ENCODE measurements at regions not wholly inside any gene's neighbourhood (a gene's known extent, or its start where the extent isn't known, plus 50 kb on each side); places are given as distances from the start of the nearest gene placed in this dataset.
A peak's percentile ranks its signal among the peaks of the same experiment; 100 is the strongest.

DNA sequence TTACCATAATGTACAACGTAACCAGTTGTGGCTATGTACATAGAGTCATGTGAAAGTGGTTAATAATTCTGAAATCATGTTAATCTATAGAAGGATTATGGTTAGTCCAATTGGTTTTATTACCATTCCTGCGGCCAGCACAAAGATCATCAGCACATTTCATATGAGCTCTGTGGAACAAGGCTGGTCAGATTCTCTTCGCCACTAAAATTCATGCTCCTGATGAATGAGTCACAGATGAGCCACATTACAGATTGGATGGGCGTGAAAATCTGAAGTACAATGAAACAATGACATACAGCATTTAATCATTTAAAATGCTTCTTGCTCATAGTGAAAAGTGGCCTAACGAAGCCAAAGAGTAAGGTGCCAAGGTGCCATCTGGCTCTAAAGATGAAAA is 716.2 kb upstream of the PHF14 start:
- DNase-seq (ENCODE audit: low spot score): no peak

DNA sequence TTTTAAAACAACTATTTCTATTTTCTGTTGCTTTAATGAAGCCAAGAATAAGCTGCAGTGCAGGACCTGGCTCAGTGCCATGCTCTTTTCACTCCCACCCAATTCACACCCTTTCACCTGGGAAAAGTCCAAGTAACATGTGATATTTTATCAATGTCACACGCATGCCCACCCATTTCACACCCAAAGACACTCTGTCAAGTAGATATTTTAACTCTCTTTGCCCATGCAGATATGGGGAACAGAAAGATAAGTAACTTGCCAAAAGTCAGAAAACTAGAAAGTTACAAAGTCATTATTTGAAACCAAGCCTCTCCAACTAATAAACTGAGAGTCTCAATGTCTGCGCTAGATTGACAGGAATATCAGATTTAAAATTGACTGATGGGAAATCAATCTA is 706.7 kb upstream of the PHF14 start:
- no peak for DNase-seq (ENCODE audit: low spot score)

DNA sequence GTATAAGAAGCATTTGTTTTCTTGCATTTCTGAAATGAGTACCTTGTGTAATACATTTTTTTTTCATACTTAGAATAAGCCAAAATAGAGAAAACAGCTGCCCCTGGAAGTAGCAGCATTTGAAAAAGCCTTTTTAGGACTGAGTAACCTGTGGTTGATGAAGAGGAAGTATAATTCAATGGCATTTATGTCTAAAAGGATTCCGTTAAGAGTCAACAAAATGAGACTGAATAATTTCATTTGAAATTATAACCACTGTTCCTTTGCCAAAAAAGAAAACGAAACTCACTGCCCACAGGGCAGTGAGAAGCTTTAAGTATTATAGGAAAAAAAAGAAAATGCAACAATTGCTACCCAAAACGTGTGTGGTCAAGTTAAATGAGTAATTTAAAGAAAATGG is 705.6 kb upstream of the PHF14 start:
- no peak for DNase-seq (ENCODE audit: low spot score)

DNA sequence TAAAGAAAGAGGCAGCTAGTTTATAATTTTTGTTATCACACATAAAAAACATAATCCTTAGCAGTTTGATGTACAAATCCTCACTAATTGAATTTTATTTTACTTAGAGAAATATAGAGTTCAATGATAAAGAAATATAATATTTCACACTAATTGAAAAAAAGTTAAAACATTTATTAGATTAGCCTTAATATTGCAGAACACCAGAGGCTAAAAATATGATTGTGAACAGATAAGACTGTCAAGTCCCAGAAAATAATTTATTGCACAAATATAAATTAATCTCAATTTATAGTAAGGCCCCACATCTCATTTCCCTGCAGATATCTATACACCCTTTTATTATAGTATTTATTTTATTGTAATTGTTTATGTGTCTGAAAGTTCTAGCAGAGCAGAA is 690.8 kb upstream of the PHF14 start:
- no peak for DNase-seq (ENCODE audit: low spot score)

DNA sequence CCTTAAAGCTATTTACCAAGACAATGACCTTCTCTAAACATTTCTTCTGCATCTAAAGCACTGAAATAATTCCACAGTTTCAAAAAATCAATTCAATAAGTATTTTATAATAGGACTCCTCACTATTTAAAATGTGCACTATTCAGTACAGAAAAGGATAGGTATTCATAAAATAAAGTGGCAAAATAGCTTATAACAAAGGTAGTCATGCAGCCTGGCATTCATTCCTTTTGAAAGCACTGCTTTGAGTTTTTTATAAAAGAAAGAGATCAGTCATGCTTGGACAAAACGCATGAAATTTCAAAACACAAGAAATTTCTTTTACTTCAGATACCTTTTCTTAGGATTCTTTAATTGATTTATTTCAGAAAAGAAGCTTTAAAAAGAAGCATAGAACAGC is 689.7 kb upstream of the PHF14 start:
- DNase-seq (ENCODE audit: low spot score): no peak

DNA sequence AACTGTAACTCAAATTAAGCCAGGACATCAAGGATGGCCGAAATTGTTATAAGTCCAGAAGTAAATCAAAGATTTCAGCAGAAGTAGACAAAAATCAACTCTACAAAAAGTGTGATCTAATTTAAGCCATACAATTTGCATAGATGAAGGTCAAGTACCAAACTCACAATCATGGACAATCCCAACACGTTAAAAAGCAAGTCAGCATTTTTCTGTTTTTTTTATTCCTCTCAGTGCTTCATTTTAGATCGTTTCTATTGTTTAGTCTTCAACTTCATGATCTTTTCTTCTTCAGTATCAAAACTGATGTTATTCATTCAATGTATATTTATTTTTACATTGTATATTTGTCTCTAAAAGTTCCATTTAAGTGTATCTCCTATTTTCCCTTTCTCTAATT is 674.3 kb upstream of the PHF14 start:
- no peak for DNase-seq (ENCODE audit: low spot score)

DNA sequence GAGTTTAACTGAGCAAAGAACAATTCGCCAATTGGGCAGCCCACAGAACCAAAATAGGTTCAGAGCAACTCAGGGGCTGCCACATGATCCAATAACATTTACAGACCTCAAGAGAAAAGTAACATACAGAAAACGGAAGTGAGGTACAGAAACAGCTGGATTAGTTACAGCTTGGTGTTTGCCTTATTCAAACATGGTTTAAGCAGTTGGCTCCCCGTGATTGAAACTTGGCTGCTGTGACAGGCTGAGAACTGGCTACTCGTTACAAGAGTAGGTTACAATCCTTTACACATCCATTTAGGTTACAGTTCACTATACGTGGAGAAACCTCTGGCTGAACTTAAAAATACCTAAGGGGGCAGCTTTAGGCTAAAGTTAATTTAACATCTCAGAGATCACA is 673.1 kb upstream of the PHF14 start:
- DNase-seq (ENCODE audit: low spot score): no peak

DNA sequence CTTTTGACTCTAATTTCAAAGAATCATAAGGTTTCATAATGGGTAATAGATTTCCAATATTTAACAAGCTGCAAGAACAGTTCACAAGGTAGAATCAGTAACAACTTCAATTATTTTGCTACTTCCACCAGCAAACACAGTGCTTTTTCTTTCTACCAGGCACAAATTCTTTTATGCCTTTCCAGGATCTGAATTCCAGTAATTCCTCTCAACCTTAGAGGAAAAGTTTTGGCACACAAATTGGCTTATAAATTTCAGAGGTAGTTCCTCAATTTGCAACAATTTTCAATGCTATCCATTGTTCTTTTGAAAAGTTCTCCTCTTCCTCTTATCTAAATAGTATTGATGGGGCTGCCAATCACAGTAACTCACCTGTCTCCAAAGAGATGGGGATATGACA is 665.4 kb upstream of the PHF14 start:
- no peak for DNase-seq (ENCODE audit: low spot score)

DNA sequence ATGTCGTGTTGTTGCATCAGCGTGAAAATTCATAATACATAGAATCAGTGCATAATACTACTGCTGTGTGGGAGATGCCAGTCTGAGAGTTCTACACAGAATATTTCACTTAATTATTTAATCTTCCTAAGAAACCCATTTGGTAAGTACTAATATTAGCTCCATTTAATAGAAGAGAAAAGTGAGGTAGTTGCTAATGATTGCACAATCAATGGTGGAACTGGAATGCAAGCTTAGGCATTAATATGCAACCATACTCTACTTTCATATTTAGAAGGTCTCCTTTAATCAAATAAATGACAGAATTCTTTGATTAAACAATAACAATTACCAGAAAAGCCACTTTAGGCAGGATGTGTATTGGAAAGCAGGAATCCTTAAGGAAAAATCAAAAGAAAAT is 660.7 kb upstream of the PHF14 start:
- DNase-seq (ENCODE audit: low spot score): no peak

DNA sequence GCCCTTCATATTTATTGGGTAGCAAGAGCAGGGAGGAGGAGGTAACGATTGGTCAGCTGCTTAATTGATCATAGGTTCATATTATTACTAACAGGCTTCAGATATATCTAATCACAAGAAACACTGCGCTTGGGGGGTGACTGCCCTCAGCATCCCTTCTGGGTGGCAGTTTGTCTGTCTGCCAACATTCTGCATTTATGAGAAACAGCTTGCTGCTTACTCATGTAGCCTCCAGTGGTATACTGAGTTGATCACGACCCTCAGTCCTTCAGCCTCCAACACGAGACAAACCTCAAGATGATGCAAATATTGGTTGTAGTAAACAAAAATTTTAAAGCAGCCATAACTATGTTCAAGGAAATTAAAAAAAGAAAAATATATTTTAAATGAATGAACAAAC is 657.8 kb upstream of the PHF14 start:
- DNase-seq (ENCODE audit: low spot score): no peak

DNA sequence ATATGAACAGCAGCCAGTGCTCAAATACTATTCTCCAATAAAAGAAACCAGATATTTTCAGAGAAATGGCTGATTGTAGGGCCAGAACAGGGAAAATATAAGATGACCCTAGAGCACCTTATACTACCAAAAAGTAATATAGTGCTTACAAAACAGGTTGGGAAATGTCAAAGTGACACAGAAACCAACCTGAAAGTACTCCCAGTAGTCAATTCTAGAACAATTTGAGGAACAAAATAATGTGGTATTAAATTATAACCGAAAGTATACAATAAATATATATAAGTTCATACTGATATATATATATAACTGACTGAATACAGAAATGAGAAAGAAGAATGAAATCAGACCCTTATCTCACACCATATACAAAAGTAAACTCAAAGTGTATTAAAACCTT is 657.2 kb upstream of the PHF14 start:
- no peak for DNase-seq (ENCODE audit: low spot score)

DNA sequence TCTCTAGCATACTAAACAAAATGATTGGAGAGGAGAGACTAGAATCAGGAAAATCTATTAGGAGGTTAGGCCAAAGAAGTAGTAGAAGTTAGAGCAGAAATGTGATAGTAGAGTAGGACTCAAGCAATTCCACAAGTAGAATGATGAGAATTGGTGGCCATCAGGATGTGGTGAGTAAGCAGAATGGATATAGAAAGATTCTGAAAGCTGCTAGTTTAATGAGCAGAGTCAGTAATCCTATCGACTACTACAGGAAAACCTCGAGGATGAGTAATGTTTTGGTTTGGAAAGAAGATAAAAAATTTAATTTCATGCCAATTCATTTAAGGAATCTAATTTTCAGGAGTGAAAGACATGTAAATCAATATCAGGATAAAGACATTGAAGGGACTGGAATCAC is 648.3 kb upstream of the PHF14 start:
- DNase-seq (ENCODE audit: low spot score): no peak

DNA sequence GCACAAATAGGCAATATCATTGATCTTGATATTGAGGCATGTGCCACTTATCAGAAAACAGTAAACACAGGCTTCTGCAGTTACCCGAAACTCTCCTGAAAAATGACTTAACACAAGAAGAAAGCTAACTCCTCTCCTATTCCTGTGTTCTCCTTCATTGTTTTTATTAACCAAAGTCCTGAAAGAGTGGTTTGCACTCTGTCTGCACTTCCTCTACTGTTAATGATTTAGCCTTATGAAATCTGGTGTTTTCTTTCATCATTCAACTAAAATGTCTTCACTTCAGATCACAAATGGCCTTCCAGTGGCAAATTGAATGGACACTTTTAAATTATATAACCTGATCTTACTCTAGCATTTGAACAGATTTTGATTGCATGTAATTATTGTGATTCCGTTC is 630.6 kb upstream of the PHF14 start:
- DNase-seq (ENCODE audit: low spot score): no peak

DNA sequence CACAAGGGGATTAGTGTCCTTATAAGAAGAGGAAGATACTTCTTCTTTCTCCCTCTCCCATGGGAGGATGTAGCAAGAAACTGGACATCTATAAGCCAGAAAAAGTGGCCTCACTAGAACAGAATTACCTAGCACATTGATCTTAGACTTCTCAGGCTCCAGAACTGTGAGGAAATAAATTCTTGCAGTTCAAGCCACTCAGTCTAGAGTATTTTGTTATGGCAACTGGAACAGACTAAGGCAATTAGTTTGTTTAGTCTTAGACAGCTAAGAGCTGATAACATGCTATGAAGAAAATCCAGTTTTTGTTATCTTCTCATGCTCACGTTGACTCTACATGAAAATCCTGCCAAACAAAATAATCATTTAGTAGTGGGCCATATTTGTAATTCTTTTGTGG is 627.6 kb upstream of the PHF14 start:
- DNase-seq (ENCODE audit: low spot score): no peak

DNA sequence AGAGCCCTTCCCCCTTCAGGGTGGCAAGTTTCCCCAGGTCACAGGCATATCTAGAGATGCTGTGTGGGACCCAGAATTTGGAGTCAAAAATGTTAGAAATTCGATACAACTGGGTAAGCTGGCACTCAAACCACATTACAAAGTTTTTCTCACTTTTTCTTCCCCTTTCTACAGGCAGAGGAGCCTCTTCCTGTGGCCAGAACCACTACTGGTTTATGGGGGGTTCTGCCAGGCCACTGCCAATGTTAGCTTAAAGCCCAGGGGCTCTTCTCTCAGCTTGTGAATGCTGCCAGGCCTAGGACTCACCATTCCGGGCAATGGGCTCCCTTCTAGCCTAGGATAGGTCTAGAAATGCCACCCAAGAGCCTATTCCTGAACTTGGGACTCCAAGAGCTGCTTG is 617.9 kb upstream of the PHF14 start:
- DNase-seq (ENCODE audit: low spot score): no peak

DNA sequence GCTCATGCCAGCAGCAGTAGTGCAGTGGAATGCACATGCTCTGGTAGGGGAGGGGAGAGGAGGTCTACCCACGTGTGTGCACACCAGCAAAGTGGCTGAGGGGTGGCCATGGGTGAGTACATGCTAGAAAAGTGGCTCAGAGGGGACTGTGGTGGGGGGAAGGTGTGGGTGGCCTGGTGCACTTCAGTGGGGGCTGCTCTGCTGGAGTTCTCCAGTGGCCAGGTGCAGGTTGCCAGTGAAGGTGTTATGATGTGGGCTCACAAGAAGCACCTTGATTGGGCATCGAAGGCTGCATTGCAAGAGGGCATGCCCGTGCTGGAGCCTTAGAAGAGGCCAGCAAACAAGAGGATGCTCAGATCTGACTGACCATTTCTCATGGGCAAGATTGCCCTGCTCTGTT is 613.6 kb upstream of the PHF14 start:
- no peak for DNase-seq (ENCODE audit: low spot score)

DNA sequence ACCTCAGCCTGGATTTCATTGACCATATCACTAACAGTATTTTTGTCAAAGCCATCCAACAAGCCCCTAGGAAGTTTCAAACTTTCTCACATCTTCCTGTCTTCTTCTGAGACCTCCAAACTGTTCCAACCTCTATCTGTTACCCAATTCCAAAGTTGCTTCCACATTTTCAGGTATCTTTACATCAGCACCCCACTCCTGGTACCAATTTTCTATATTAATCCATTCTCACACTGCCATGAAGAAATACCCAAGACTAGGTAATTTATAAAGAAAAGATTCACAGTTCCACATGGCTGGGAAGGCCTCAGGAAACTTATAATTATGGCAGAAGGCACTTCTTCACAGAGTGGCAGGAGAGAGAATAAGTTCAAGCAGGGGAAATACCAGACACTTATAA is 571.9 kb upstream of the PHF14 start:
- no peak for DNase-seq (ENCODE audit: low spot score)

DNA sequence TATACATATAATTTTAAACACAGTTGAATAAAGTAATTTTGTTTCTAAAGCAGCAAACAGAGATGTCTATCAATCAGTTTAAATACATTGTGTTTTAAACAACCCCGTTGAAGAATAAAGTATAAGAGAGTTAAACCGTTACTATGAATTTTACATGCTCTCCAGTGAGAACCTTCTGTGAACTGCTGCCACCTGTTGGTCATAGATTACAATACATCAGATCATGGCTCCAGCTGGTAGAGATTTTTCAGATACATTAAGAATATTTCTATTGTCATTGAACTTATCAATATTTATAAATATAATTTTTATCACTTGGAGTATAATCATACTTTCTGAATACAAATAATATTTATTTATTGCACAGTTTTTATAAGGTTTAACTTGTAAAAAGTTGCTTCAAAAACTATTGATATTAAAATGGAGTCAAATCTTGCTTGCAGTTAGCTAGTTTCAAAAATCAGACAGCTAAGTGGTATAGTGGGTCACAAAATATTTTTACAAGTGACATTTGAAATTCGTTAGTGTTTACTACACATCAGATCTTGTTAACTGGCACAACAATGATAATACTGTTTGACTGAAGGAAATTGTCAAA is 561.2 kb upstream of the PHF14 start:
- peak; percentile 47 for DNase-seq (ENCODE audit: low spot score)

DNA sequence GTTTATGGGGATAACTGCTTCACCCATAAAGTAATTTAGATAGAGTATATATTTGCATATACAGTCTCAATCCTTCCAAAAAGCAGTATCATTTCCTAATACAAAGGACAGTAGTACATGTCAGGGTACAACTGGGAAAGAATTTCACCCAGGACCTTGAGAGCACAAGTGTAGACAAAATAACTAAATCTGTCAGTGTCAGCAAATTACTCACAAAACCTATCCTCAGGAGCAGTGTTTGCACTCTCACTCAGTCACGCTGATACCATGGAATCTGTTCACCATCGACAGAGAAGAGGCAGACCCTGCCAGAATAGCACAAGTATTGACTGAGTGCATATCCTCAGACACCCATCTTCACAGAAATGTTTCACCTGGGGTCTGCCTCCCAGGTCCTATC is 554.7 kb upstream of the PHF14 start:
- no peak for DNase-seq (ENCODE audit: low spot score)

DNA sequence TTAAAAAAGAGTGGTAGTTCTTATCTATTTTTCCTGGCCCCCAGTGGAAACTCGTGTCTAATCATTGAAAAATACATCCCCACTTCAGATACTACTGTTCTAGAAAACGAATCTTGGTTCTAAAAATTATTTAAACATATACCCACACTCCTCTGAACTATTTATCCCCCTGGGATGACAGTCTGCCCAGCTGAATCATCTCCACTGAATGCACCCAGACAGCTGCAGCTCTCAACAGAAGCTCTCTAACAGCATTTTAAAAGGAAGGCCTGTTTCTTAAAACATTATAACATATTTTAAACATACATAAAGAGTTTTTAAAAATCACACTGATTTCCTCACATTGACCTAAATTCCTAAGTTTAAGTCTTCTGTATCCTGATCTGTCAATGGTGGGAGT is 544.6 kb upstream of the PHF14 start:
- DNase-seq (ENCODE audit: low spot score): no peak

DNA sequence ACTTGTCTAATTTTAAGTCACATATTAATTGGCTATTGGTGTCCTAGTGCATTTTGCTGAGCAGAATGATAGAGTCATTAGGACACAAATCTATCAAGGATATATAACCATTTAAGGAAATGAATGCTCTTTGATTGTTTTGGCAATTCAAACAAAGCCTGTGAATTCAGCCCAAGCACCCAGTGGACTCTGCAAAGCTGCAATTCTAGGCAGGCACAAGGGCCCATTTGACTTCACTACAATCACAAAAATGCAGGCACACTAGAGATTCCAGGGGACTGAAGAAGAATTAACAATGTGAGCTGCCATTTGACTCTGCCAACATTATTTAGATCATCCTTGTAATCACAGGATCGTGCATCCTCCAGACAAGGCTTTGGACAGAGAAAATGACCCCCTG is 544.2 kb upstream of the PHF14 start:
- DNase-seq (ENCODE audit: low spot score): no peak

DNA sequence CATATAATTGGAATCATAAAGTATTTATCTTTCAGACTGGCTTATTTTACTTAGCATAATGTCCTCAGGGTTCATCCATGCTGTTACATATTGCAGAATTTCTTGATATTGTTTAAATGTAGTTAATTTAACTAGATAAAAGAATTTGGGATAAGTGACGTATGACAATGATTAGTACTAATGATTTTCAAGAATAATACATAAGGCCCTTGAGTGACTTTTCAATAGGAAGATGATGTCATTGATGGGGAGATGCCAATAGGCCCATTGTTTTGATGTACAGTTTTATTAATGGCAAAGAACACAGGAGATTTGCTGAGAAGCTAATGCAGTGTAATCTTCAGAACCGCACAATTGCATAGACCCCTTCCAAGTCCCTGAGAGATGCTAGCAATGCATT is 537.4 kb upstream of the PHF14 start:
- DNase-seq (ENCODE audit: low spot score): no peak

DNA sequence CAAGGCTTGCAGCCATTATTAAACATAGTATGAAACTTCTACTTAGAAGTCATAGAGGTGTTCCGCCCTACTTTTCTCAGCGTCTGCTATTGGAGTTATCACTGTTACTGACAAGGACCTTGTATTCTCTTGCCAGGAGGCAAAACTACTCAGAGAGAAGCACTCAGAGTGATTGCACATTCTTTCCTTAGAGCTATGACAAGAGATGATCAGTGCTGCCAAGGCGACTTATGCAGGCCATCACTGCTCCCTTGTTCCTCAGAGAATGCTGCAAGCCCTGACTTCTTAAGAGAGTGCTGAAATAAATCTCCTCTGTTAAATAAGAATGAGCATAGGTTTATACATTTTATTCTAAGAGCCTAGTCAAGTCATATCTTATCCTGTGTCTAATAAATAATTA is 534.6 kb upstream of the PHF14 start:
- no peak for DNase-seq (ENCODE audit: low spot score)

DNA sequence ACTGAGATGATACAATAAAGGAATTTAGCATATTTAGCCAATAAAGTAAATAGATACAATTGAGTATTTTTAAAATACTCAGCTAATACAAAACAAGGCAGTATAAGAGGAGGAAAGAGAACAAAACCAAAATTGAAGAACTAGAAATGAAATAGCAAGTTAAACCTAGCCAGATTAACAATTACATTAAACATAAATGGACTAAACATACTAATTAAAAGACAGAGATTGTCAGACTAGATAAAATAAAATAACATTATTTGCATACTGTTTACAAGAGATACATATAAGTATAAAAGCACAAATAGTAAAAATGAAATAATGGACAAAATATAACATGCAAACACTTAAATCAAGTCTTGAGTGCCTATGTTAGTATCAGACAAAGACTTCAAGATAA is 517.7 kb upstream of the PHF14 start:
- DNase-seq (ENCODE audit: low spot score): no peak

DNA sequence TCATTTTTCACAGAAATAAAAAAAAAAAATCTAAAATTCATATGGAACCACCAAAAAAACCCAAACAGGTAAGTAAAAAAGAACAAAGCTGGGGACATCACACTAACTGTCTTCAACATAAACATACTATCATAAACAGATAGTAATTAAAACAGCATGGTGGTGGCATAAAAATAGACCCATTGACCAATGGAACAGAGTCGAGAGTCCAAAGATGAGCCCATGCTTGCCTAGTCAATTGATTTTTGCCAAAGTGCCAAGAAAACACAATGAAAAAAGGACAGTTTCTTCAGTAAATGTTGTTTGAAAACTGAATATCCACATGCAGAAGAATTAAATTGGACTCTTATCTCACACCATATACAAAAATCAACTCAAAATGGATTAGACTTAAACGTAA is 513.2 kb upstream of the PHF14 start:
- no peak for DNase-seq (ENCODE audit: low spot score)

Data from SK-N-DZ (cell line).